Neural cell (in vitro differentiated cells): ENCODE measurements at regions not wholly inside any gene's neighbourhood (a gene's known extent, or its start where the extent isn't known, plus 50 kb on each side); places are given as distances from the start of the nearest gene placed in this dataset.

Experiments used
- H2AFZ ChIP-seq: fragments of 200-600, 300-800 bp; sonication (generic), shearing (Covaris generic); 2 replicates; pipeline ENCODE4 v1.6.0; 2014; ENCODE audit warnings: low read depth, mild to moderate bottlenecking, antibody characterized with exemption, low read length, moderate library complexity
- H3F3A ChIP-seq: fragments of 200-600 bp; shearing (Covaris generic); 2 replicates; pipeline ENCODE4 v1.6.1; 2016; ENCODE audit warnings: mild to moderate bottlenecking, moderate library complexity, mixed read lengths, antibody characterized with exemption, low read length; ENCODE audit not compliant: insufficient read depth, poor library complexity, severe bottlenecking
- H3K27ac ChIP-seq: fragments of 200-600, 300-800 bp; sonication (generic), shearing (Covaris generic); 2 replicates; pipeline ENCODE4 v1.5.1; 2014; ENCODE audit warnings: mild to moderate bottlenecking, low read length, moderate library complexity
- H3K27me3 ChIP-seq: fragments of 300-800, 200-600 bp; sonication (generic), shearing (Covaris generic); 2 replicates; pipeline ENCODE4 v1.6.0; 2014; ENCODE audit warnings: mild to moderate bottlenecking, low read depth, low read length, moderate library complexity; ENCODE audit not compliant: insufficient read depth
- H3K36me3 ChIP-seq: fragments of 300-800, 200-600 bp; sonication (generic), shearing (Covaris generic); 2 replicates; pipeline ENCODE4 v1.5.1; 2014; ENCODE audit warnings: mild to moderate bottlenecking, antibody characterized with exemption, low read length, moderate library complexity; ENCODE audit not compliant: insufficient read depth
- H3K4me2 ChIP-seq: fragments of 300-800, 200-600 bp; sonication (generic), shearing (Covaris generic); 2 replicates; pipeline ENCODE4 v1.6.0; 2014; ENCODE audit warnings: mild to moderate bottlenecking, low read length
- H3K4me3 ChIP-seq: fragments of 300-800, 200-600 bp; sonication (generic), shearing (Covaris generic); 2 replicates; pipeline ENCODE4 v1.5.1; 2014; ENCODE audit warnings: mild to moderate bottlenecking, low read length, moderate library complexity
- H3K79me2 ChIP-seq: fragments of 200-600 bp; shearing (Covaris generic); replicated peaks from 2 replicates; pipeline ENCODE4 v1.6.0; 2014; ENCODE audit warnings: mild to moderate bottlenecking, low read length, moderate library complexity; ENCODE audit not compliant: insufficient read depth
- H3K9ac ChIP-seq: fragments of 300-800, 200-600 bp; sonication (generic), shearing (Covaris generic); 2 replicates; pipeline ENCODE4 v1.6.1; 2016; ENCODE audit warnings: mild to moderate bottlenecking, low read length, mixed read lengths
- H3K9me2 ChIP-seq: fragments of 200-600 bp; shearing (Covaris generic); 2 replicates; pipeline ENCODE4 v1.6.1; 2016; ENCODE audit warnings: mild to moderate bottlenecking, low read length, mixed read lengths; ENCODE audit not compliant: insufficient read depth
- H3K9me3 ChIP-seq: fragments of 200-600, 300-800 bp; sonication (generic), shearing (Covaris generic); 2 replicates; pipeline ENCODE4 v1.6.1; 2016; ENCODE audit warnings: mild to moderate bottlenecking, mixed run types, low read length, moderate library complexity, mixed read lengths
- H4K20me1 ChIP-seq: fragments of 200-600 bp; shearing (Covaris generic); 2 replicates; pipeline ENCODE4 v1.6.1; 2016; ENCODE audit warnings: mild to moderate bottlenecking, mixed run types; ENCODE audit not compliant: insufficient read depth
- CTCF ChIP-seq: fragments of 450-650 bp; IDR thresholded peaks from 2 replicates; pipeline ENCODE4 v1.5.1; 2014; ENCODE audit warnings: antibody characterized with exemption, mild to moderate bottlenecking, moderate library complexity; ENCODE audit not compliant: poor library complexity, severe bottlenecking
- EP300 ChIP-seq: fragments of 450-650 bp; conservative IDR thresholded peaks from 2 replicates; pipeline ENCODE4 v1.6.1; 2014; ENCODE audit warnings: antibody characterized with exemption, mild to moderate bottlenecking, moderate library complexity; ENCODE audit not compliant: poor library complexity, severe bottlenecking
- EZH2 ChIP-seq: fragments of 200-600, 300-800 bp; shearing (Covaris generic), sonication (generic); IDR thresholded peaks from 2 replicates; pipeline ENCODE4 v1.6.1; 2014; ENCODE audit warnings: antibody characterized with exemption, low read length, borderline replicate concordance, mild to moderate bottlenecking; ENCODE audit not compliant: insufficient read depth, poor library complexity, severe bottlenecking
- MXI1 ChIP-seq: fragments of 450-650 bp; conservative IDR thresholded peaks from 2 replicates; pipeline ENCODE4 v1.6.1; 2014; ENCODE audit warnings: antibody characterized with exemption, mild to moderate bottlenecking; ENCODE audit not compliant: poor library complexity, severe bottlenecking
- POLR2AphosphoS5 ChIP-seq: IDR thresholded peaks from 2 replicates; pipeline ENCODE4 v1.6.1; 2012
- RAD21 ChIP-seq: fragments of 450-650 bp; conservative IDR thresholded peaks from 2 replicates; pipeline ENCODE4 v1.6.1; 2014; ENCODE audit warnings: antibody characterized with exemption, mild to moderate bottlenecking, moderate library complexity
- REST ChIP-seq: IDR thresholded peaks from 2 replicates; pipeline ENCODE4 v1.6.1; 2012; ENCODE audit warnings: borderline replicate concordance
- SMC3 ChIP-seq: fragments of 450-650 bp; conservative IDR thresholded peaks from 2 replicates; pipeline ENCODE4 v1.6.1; 2014; ENCODE audit warnings: antibody characterized with exemption, mild to moderate bottlenecking, moderate library complexity; ENCODE audit not compliant: poor library complexity
- TAF1 ChIP-seq: IDR thresholded peaks from 2 replicates; pipeline ENCODE4 v1.6.1; 2012; ENCODE audit warnings: low read depth

DNA sequence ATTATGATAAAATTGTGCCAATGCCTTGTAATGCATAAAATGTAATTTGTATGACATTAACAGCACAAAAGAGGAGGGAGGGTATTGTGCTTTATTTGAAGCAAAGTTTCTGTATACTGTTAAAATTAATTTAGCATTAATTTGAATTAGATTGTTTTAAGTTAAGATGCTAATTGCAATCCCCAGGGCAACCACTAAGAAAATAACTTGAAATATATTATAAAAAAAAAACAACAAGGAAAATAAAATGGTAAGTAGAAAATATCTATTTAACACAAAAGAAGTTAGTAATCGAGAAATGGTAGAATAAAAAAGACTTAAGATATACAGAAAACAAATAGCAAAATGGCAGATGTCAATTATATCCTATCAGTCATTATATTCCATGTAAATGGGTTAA is 131.4 kb upstream of the KAZN start:
- Histone ChIP-seq H3K27ac (no peak overlapping the region), H3K9ac (no peak overlapping the region), H3K36me3 (no peaks in the 10 kb centered on the region), H3K27me3 (no peaks in the 10 kb centered on the region), H4K20me1 (no peaks in the 10 kb centered on the region), H3K9me2 (no peaks in the 10 kb centered on the region), H3F3A (no peaks in the 10 kb centered on the region), H3K4me2 (no peak overlapping the region), H3K4me3 (no peak overlapping the region), H2AFZ (no peak overlapping the region), H3K9me3 (no peaks in the 10 kb centered on the region), H3K79me2 (no peaks in the 10 kb centered on the region)
- TF ChIP-seq REST (no peak), RAD21 (no peak), MXI1 (no peak), CTCF (no peak), EP300 (no peak), POLR2AphosphoS5 (no peak), TAF1 (no peak), SMC3 (no peak), EZH2 (no peak)

- H3K4me2 ChIP-seq = no peak overlapping the region
- no peak overlapping the region for H3K4me3 ChIP-seq
- no peak for TF ChIP-seq POLR2AphosphoS5
- TF ChIP-seq EP300 = no peak
- TF ChIP-seq TAF1 = no peak
- no peak for TF ChIP-seq REST
- TF ChIP-seq MXI1 = no peak
- no peak for TF ChIP-seq RAD21
- TF ChIP-seq SMC3 = no peak
- TF ChIP-seq CTCF = no peak
- no peak for TF ChIP-seq EZH2
- H3K9me2 ChIP-seq = no peaks in the 10 kb centered on the region
- H3K27me3 ChIP-seq = no peaks in the 10 kb centered on the region
- no peak overlapping the region for H2AFZ ChIP-seq
- no peaks in the 10 kb centered on the region for H3K9me3 ChIP-seq
- no peaks in the 10 kb centered on the region for H4K20me1 ChIP-seq
- H3K27ac ChIP-seq = no peak overlapping the region
- no peaks in the 10 kb centered on the region for H3K36me3 ChIP-seq
- no peaks in the 10 kb centered on the region for H3K79me2 ChIP-seq
- H3F3A ChIP-seq = no peaks in the 10 kb centered on the region
- no peak overlapping the region for H3K9ac ChIP-seq
These were observed 129.7 kb upstream of the KAZN start for GRCh38 chr1:14468751-14469150.
